HCT116 (cell line): ENCODE measurements at regions not wholly inside any gene's neighbourhood (a gene's known extent, or its start where the extent isn't known, plus 50 kb on each side); places are given as distances from the start of the nearest gene placed in this dataset.

Experiments
- ATAC-seq: fragments of 200-7000 bp; cut with Tn5 transposase; 2 replicates; pipeline ENCODE4 v1.9.1; 2020; ENCODE audit warnings: mild to moderate bottlenecking, moderate library complexity
- BruUV-seq: library from RNA; stranded (reverse); fragments of 400-500 nt; replicated peaks from 2 replicates; lab custom pipeline; 2021; lab: Mats Ljungman, UMichigan
- CTCF ChIA-PET: fragments of 300-600 bp; sonication (Branson Sonifier 250); formaldehyde crosslinking; loops from one replicate; lab custom pipeline; 2021; ENCODE audit warnings: antibody characterized with exemption; lab: Charles Lee
- POLR2A ChIA-PET: fragments of 300-600, 350-600 bp; sonication (Branson Sonifier 250); formaldehyde crosslinking; loops from one replicate; lab custom pipeline; 2021; ENCODE audit warnings: antibody characterized with exemption; lab: Charles Lee
- RAD21 ChIA-PET, 2 experiments: fragments of 300-600 bp; sonication (Branson Sonifier 250); formaldehyde crosslinking; loops; one replicate each; lab custom pipeline; 2023; ENCODE audit warnings: low total read pairs in 2 of 2; ENCODE audit not compliant: uncharacterized antibody in 2 of 2, unreplicated experiment in 2 of 2, low non-redundant PET in 1 of 2; lab: Charles Lee
- DNase-seq: peaks from one replicate; pipeline ENCODE4 v3.0.0-alpha.2; 2010; ENCODE audit warnings: low read depth, low spot score
- H2AFZ ChIP-seq: fragments of 200-600 bp; shearing (Covaris generic), sonication (generic); 2 replicates; pipeline ENCODE4 v1.6.1; 2017; ENCODE audit warnings: low read depth, mixed run types, mixed read lengths, antibody characterized with exemption, low read length; ENCODE audit not compliant: poor library complexity, severe bottlenecking
- H3K27ac ChIP-seq: 2 replicates; pipeline ENCODE4 v1.5.1; 2012; ENCODE audit warnings: low read depth, low read length
- H3K27me3 ChIP-seq: fragments of 200-600 bp; sonication (generic); 2 replicates; pipeline ENCODE4 v1.6.1; 2016; ENCODE audit warnings: mixed run types, low read length, mixed read lengths; ENCODE audit not compliant: insufficient read depth
- H3K36me3 ChIP-seq, 2 experiments: fragments of 200-500 bp in 1 of 2; fragments of 200-600 bp in 1 of 2; sonication (Bioruptor generic) in 1 of 2; sonication (generic) in 1 of 2; 2 replicates each; pipeline versions ENCODE4 v1.5.1 to v1.6.1; 2014 to 2016; ENCODE audit warnings: low read length in 2 of 2, inconsistent platforms in 1 of 2, mixed read lengths in 1 of 2, mixed run types in 1 of 2; ENCODE audit not compliant: insufficient read depth in 2 of 2, control insufficient read depth in 1 of 2
- H3K4me1 ChIP-seq, 2 experiments: fragments of 200-600 bp in 1 of 2; sonication (generic) in 1 of 2; 2 replicates each; pipeline versions ENCODE4 v1.5.1 to v1.6.1; 2012 to 2017; ENCODE audit warnings: low read length in 2 of 2, inconsistent platforms in 1 of 2, mild to moderate bottlenecking in 1 of 2, mixed read lengths in 1 of 2, mixed run types in 1 of 2, moderate library complexity in 1 of 2; ENCODE audit not compliant: insufficient read depth in 2 of 2, control insufficient read depth in 1 of 2
- H3K4me2 ChIP-seq: fragments of 200-600 bp; sonication (generic); 2 replicates; pipeline ENCODE4 v1.6.1; 2017; ENCODE audit warnings: mixed run types, low read length, mixed read lengths
- H3K4me3 ChIP-seq, 2 experiments: fragments of 200-600 bp in 1 of 2; sonication (generic) in 1 of 2; replicated peaks in 1 of 2; 2 replicates each; pipeline ENCODE4 v1.5.1; 2011 to 2016; ENCODE audit warnings: low read length in 2 of 2, control low read depth in 1 of 2, low read depth in 1 of 2, mild to moderate bottlenecking in 1 of 2, mixed read lengths in 1 of 2, mixed run types in 1 of 2
- H3K79me2 ChIP-seq: fragments of 200-600 bp; sonication (generic); 2 replicates; pipeline ENCODE4 v1.6.1; 2017; ENCODE audit warnings: mild to moderate bottlenecking, mixed run types, low read length, moderate library complexity, mixed read lengths; ENCODE audit not compliant: insufficient read depth
- H3K9ac ChIP-seq: fragments of 200-600 bp; sonication (generic); 2 replicates; pipeline ENCODE4 v1.6.1; 2016; ENCODE audit warnings: low read length, mixed read lengths
- H3K9me2 ChIP-seq: fragments of 200-600 bp; sonication (generic), shearing (Covaris generic); 2 replicates; pipeline ENCODE4 v1.6.1; 2017; ENCODE audit warnings: mixed run types, mild to moderate bottlenecking, moderate library complexity; ENCODE audit not compliant: insufficient read depth
- H3K9me3 ChIP-seq, 2 experiments: fragments of 200-500 bp in 1 of 2; fragments of 200-600 bp in 1 of 2; sonication (Bioruptor generic) in 1 of 2; sonication (generic) in 1 of 2; 2 replicates each; pipeline ENCODE4 v1.6.1; 2014 to 2017; ENCODE audit warnings: low read length in 2 of 2, mixed read lengths in 2 of 2, inconsistent platforms in 1 of 2, low read depth in 1 of 2, mild to moderate bottlenecking in 1 of 2, mixed run types in 1 of 2, moderate library complexity in 1 of 2; ENCODE audit not compliant: control insufficient read depth in 1 of 2, insufficient read depth in 1 of 2
- H4K20me1 ChIP-seq: fragments of 200-600 bp; sonication (generic), shearing (Covaris generic); 2 replicates; pipeline ENCODE4 v1.6.1; 2017; ENCODE audit warnings: mixed run types, mild to moderate bottlenecking, moderate library complexity; ENCODE audit not compliant: insufficient read depth
- ATF3 ChIP-seq: IDR thresholded peaks from 2 replicates; pipeline ENCODE4 v1.6.1; 2012
- CBX3 ChIP-seq: IDR thresholded peaks from 2 replicates; pipeline ENCODE4 v1.6.1; 2012; ENCODE audit warnings: low read depth
- CEBPB ChIP-seq: IDR thresholded peaks from 2 replicates; pipeline ENCODE4 v1.6.1; 2012; ENCODE audit warnings: low read depth
- EGR1 ChIP-seq: IDR thresholded peaks from 2 replicates; pipeline ENCODE4 v1.6.1; 2012; ENCODE audit warnings: low read depth
- EZH2 ChIP-seq: fragments of 200-600 bp; sonication (generic); IDR thresholded peaks from 2 replicates; pipeline ENCODE4 v1.6.1; 2017; ENCODE audit warnings: antibody characterized with exemption, mixed run types
- FOSL1 ChIP-seq: IDR thresholded peaks from 2 replicates; pipeline ENCODE4 v1.6.1; 2012; ENCODE audit warnings: low read depth
- JUND ChIP-seq: IDR thresholded peaks from 2 replicates; pipeline ENCODE4 v1.6.1; 2012
- MAX ChIP-seq: IDR thresholded peaks from 2 replicates; pipeline ENCODE4 v1.6.1; 2012
- POLR2A ChIP-seq: IDR thresholded peaks from 2 replicates; pipeline ENCODE4 v1.7.0; 2011; ENCODE audit warnings: borderline replicate concordance; ENCODE audit not compliant: insufficient read depth, insufficient read length; ENCODE audit errors: extremely low read depth
- REST ChIP-seq: IDR thresholded peaks from 2 replicates; pipeline ENCODE4 v1.6.1; 2012; ENCODE audit warnings: low read depth
- SRF ChIP-seq: IDR thresholded peaks from 2 replicates; pipeline ENCODE4 v1.6.1; 2012; ENCODE audit warnings: low read depth
- TCF7L2 ChIP-seq: IDR thresholded peaks from 2 replicates; pipeline ENCODE4 v1.7.0; 2011; ENCODE audit warnings: borderline replicate concordance, inconsistent platforms; ENCODE audit not compliant: insufficient read depth, insufficient read length; ENCODE audit errors: extremely low read depth
- ZBTB33 ChIP-seq: IDR thresholded peaks from 2 replicates; pipeline ENCODE4 v1.6.1; 2011; ENCODE audit warnings: mild to moderate bottlenecking, low read length, moderate library complexity; ENCODE audit not compliant: insufficient replicate concordance; ENCODE audit errors: extremely low read depth
- intact Hi-C: fragments of 100-400 bp; cut with micrococcal nuclease; formaldehyde crosslinking; loops from 2 replicates; pipeline ENCODE4 v1.10.0; 2022

GRCh38 chr2:215755641-215756345 lies 257.6 kb downstream of the MREG start:
- ChIA-PET RAD21 (no interaction called here), POLR2A (no interaction called here)
- no peaks in the 10 kb centered on the region for H3K79me2 ChIP-seq
- H3K9me3 ChIP-seq = no peaks in the 10 kb centered on the region
- no peak overlapping the region for H3K4me3 ChIP-seq
- no TSS peak for BruUV-seq
- H3K27me3 ChIP-seq = no peaks in the 10 kb centered on the region
- H3K4me2 ChIP-seq = no peak overlapping the region
- no peaks in the 10 kb centered on the region for H4K20me1 ChIP-seq
- H3K4me1 ChIP-seq = no peaks in the 10 kb centered on the region
- DNase-seq (no peak), ATAC-seq (no peak)
- H3K9ac ChIP-seq = no peak overlapping the region
- intact Hi-C loops = no loop called here
- H3K27ac ChIP-seq = no peak overlapping the region
- H2AFZ ChIP-seq = no peak overlapping the region
- no peak for TF ChIP-seq POLR2A
- no peak for TF ChIP-seq JUND
- no peak for TF ChIP-seq SRF
- TF ChIP-seq, all 23 proteins: peak for 0
- Histone ChIP-seq H3K9me2 (no peaks in the 10 kb centered on the region), H3K36me3 (no peaks in the 10 kb centered on the region)
- CTCF ChIA-PET = no interaction called here

- Histone ChIP-seq H3K9me3 (no peaks in the 10 kb centered on the region), H3K79me2 (no peaks in the 10 kb centered on the region), H3K27ac (no peak overlapping the region), H3K4me1 (no peaks in the 10 kb centered on the region), H3K36me3 (no peaks in the 10 kb centered on the region), H3K27me3 (no peaks in the 10 kb centered on the region), H3K9me2 (no peaks in the 10 kb centered on the region), H3K4me3 (no peak overlapping the region), H3K9ac (no peak overlapping the region), H2AFZ (no peak overlapping the region), H4K20me1 (no peaks in the 10 kb centered on the region), H3K4me2 (no peak overlapping the region)
- no TSS peak for BruUV-seq
- intact Hi-C loops = no loop called here
- POLR2A ChIA-PET = no interaction called here
- CTCF ChIA-PET = no interaction called here
- no peak for DNase-seq
- RAD21 ChIA-PET = no interaction called here
- ATAC-seq = no peak
- TF ChIP-seq REST (no peak), EZH2 (no peak), FOSL1 (no peak), ZBTB33 (no peak), POLR2A (no peak), MAX (no peak), CEBPB (no peak), ATF3 (no peak), TCF7L2 (no peak), EGR1 (no peak), CBX3 (no peak)
Measured at GRCh38 chr2:215754546-215754945, 258.8 kb downstream of the MREG start.
